ENCODE measurements at regions not wholly inside any gene's neighbourhood (a gene's known extent, or its start where the extent isn't known, plus 50 kb on each side); places are given as distances from the start of the nearest gene placed in this dataset.

GRCh38 chr3:153448151-153448829 lies 286.3 kb downstream of the RAP2B start:
- Histone ChIP-seq H3K4me3 (ENCODE audit: insufficient read depth, low read depth, low read length) (no peak overlapping the region), H3K36me3 (ENCODE audit: control insufficient read depth, insufficient read depth, low read length) (no peaks in the 10 kb centered on the region), H3K9me3 (ENCODE audit: control insufficient read depth, low read length) (no peaks in the 10 kb centered on the region), H3K27ac (ENCODE audit: insufficient read depth, low read depth, low read length, poor library complexity, severe bottlenecking) (no peak overlapping the region), H3K27me3 (ENCODE audit: control insufficient read depth, insufficient read depth, low read length, poor library complexity, severe bottlenecking) (no peaks in the 10 kb centered on the region), H3K4me1 (ENCODE audit: control insufficient read depth, insufficient read depth, low read length) (no peaks in the 10 kb centered on the region)
- 92 to 93% methylated on average over 5 of the region's 5 CpGs for WGBS, 2 experiments

- H3K4me1 ChIP-seq (ENCODE audit: control insufficient read depth, insufficient read depth, low read length): no peaks in the 10 kb centered on the region
- WGBS, 2 experiments: 92 to 97% methylated on average over 1 of the region's 2 CpGs
- H3K4me3 ChIP-seq (ENCODE audit: insufficient read depth, low read depth, low read length): no peak overlapping the region
- no peak overlapping the region for H3K27ac ChIP-seq (ENCODE audit: insufficient read depth, low read depth, low read length, poor library complexity, severe bottlenecking)
- no peaks in the 10 kb centered on the region for H3K9me3 ChIP-seq (ENCODE audit: control insufficient read depth, low read length)
- H3K36me3 ChIP-seq (ENCODE audit: control insufficient read depth, insufficient read depth, low read length): no peaks in the 10 kb centered on the region
- no peaks in the 10 kb centered on the region for H3K27me3 ChIP-seq (ENCODE audit: control insufficient read depth, insufficient read depth, low read length, poor library complexity, severe bottlenecking)
Measured at GRCh38 chr3:153456833-153457545, 295.0 kb downstream of the RAP2B start.

- H3K27ac ChIP-seq (ENCODE audit: insufficient read depth, low read depth, low read length, poor library complexity, severe bottlenecking): no peak overlapping the region
- no peak overlapping the region for H3K4me3 ChIP-seq (ENCODE audit: insufficient read depth, low read depth, low read length)
- H3K9me3 ChIP-seq (ENCODE audit: control insufficient read depth, low read length): no peaks in the 10 kb centered on the region
- H3K36me3 ChIP-seq (ENCODE audit: control insufficient read depth, insufficient read depth, low read length): no peaks in the 10 kb centered on the region
- no peaks in the 10 kb centered on the region for H3K27me3 ChIP-seq (ENCODE audit: control insufficient read depth, insufficient read depth, low read length, poor library complexity, severe bottlenecking)
- no peaks in the 10 kb centered on the region for H3K4me1 ChIP-seq (ENCODE audit: control insufficient read depth, insufficient read depth, low read length)
- WGBS, 2 experiments: 64 to 93% methylated on average over 2 to 3 of the region's 3 CpGs
Measured at GRCh38 chr3:153458881-153459280, 296.9 kb downstream of the RAP2B start.

GRCh38 chr3:153462545-153462944 lies 300.5 kb downstream of the RAP2B start:
- Histone ChIP-seq H3K4me3 (ENCODE audit: insufficient read depth, low read depth, low read length) (no peak overlapping the region), H3K27me3 (ENCODE audit: control insufficient read depth, insufficient read depth, low read length, poor library complexity, severe bottlenecking) (no peaks in the 10 kb centered on the region), H3K9me3 (ENCODE audit: control insufficient read depth, low read length) (no peaks in the 10 kb centered on the region), H3K36me3 (ENCODE audit: control insufficient read depth, insufficient read depth, low read length) (no peaks in the 10 kb centered on the region), H3K4me1 (ENCODE audit: control insufficient read depth, insufficient read depth, low read length) (no peaks in the 10 kb centered on the region), H3K27ac (ENCODE audit: insufficient read depth, low read depth, low read length, poor library complexity, severe bottlenecking) (no peak overlapping the region)
- WGBS, 2 experiments: 87 to 100% methylated on average over 1 of the region's 1 CpG

- H3K4me1 ChIP-seq (ENCODE audit: control insufficient read depth, insufficient read depth, low read length): no peaks in the 10 kb centered on the region
- H3K36me3 ChIP-seq (ENCODE audit: control insufficient read depth, insufficient read depth, low read length): no peaks in the 10 kb centered on the region
- WGBS, 2 experiments: 87 to 98% methylated on average over 3 of the region's 3 CpGs
- no peaks in the 10 kb centered on the region for H3K9me3 ChIP-seq (ENCODE audit: control insufficient read depth, low read length)
- no peak overlapping the region for H3K27ac ChIP-seq (ENCODE audit: insufficient read depth, low read depth, low read length, poor library complexity, severe bottlenecking)
- H3K27me3 ChIP-seq (ENCODE audit: control insufficient read depth, insufficient read depth, low read length, poor library complexity, severe bottlenecking): no peaks in the 10 kb centered on the region
- H3K4me3 ChIP-seq (ENCODE audit: insufficient read depth, low read depth, low read length): no peak overlapping the region
Measured at GRCh38 chr3:153463895-153464294, 301.9 kb downstream of the RAP2B start.

GRCh38 chr3:153469162-153469561 lies 307.1 kb downstream of the RAP2B start:
- no peaks in the 10 kb centered on the region for H3K9me3 ChIP-seq (ENCODE audit: control insufficient read depth, low read length)
- no peaks in the 10 kb centered on the region for H3K36me3 ChIP-seq (ENCODE audit: control insufficient read depth, insufficient read depth, low read length)
- no peak overlapping the region for H3K4me3 ChIP-seq (ENCODE audit: insufficient read depth, low read depth, low read length)
- H3K27ac ChIP-seq (ENCODE audit: insufficient read depth, low read depth, low read length, poor library complexity, severe bottlenecking): no peak overlapping the region
- H3K27me3 ChIP-seq (ENCODE audit: control insufficient read depth, insufficient read depth, low read length, poor library complexity, severe bottlenecking): no peaks in the 10 kb centered on the region
- no peaks in the 10 kb centered on the region for H3K4me1 ChIP-seq (ENCODE audit: control insufficient read depth, insufficient read depth, low read length)
- WGBS, 2 experiments: no CpG with 5 or more reads among the region's 1 CpG

- Histone ChIP-seq H3K4me1 (ENCODE audit: control insufficient read depth, insufficient read depth, low read length) (no peaks in the 10 kb centered on the region), H3K9me3 (ENCODE audit: control insufficient read depth, low read length) (no peaks in the 10 kb centered on the region), H3K36me3 (ENCODE audit: control insufficient read depth, insufficient read depth, low read length) (no peaks in the 10 kb centered on the region), H3K27me3 (ENCODE audit: control insufficient read depth, insufficient read depth, low read length, poor library complexity, severe bottlenecking) (no peaks in the 10 kb centered on the region), H3K4me3 (ENCODE audit: insufficient read depth, low read depth, low read length) (no peak overlapping the region), H3K27ac (ENCODE audit: insufficient read depth, low read depth, low read length, poor library complexity, severe bottlenecking) (no peak overlapping the region)
- whole genome bisulfite sequencing, 2 experiments: 91 to 92% methylated on average over 1 to 3 of the region's 3 CpGs
Measured at GRCh38 chr3:153484842-153485241, 322.8 kb downstream of the RAP2B start.

GRCh38 chr3:153495422-153495821 lies 333.4 kb downstream of the RAP2B start:
- Histone ChIP-seq H3K9me3 (ENCODE audit: control insufficient read depth, low read length) (no peaks in the 10 kb centered on the region), H3K36me3 (ENCODE audit: control insufficient read depth, insufficient read depth, low read length) (no peaks in the 10 kb centered on the region), H3K27me3 (ENCODE audit: control insufficient read depth, insufficient read depth, low read length, poor library complexity, severe bottlenecking) (no peaks in the 10 kb centered on the region), H3K4me1 (ENCODE audit: control insufficient read depth, insufficient read depth, low read length) (peaks cover 3% of the 10 kb centered on the region), H3K4me3 (ENCODE audit: insufficient read depth, low read depth, low read length) (no peak overlapping the region), H3K27ac (ENCODE audit: insufficient read depth, low read depth, low read length, poor library complexity, severe bottlenecking) (peak overlapping the region; percentile 26)

- Histone ChIP-seq H3K27ac (ENCODE audit: insufficient read depth, low read depth, low read length, poor library complexity, severe bottlenecking) (no peak overlapping the region), H3K4me1 (ENCODE audit: control insufficient read depth, insufficient read depth, low read length) (no peaks in the 10 kb centered on the region), H3K27me3 (ENCODE audit: control insufficient read depth, insufficient read depth, low read length, poor library complexity, severe bottlenecking) (no peaks in the 10 kb centered on the region), H3K36me3 (ENCODE audit: control insufficient read depth, insufficient read depth, low read length) (no peaks in the 10 kb centered on the region), H3K9me3 (ENCODE audit: control insufficient read depth, low read length) (no peaks in the 10 kb centered on the region), H3K4me3 (ENCODE audit: insufficient read depth, low read depth, low read length) (no peak overlapping the region)
- WGBS, 2 experiments: no CpG with 5 or more reads among the region's 1 CpG
Measured at GRCh38 chr3:153502682-153503081, 340.7 kb downstream of the RAP2B start.

GRCh38 chr3:153503873-153504272 lies 341.8 kb downstream of the RAP2B start:
- H3K27me3 ChIP-seq (ENCODE audit: control insufficient read depth, insufficient read depth, low read length, poor library complexity, severe bottlenecking): no peaks in the 10 kb centered on the region
- no peaks in the 10 kb centered on the region for H3K4me1 ChIP-seq (ENCODE audit: control insufficient read depth, insufficient read depth, low read length)
- 92 to 95% methylated on average over 5 to 7 of the region's 7 CpGs for WGBS, 2 experiments
- H3K9me3 ChIP-seq (ENCODE audit: control insufficient read depth, low read length): no peaks in the 10 kb centered on the region
- no peak overlapping the region for H3K4me3 ChIP-seq (ENCODE audit: insufficient read depth, low read depth, low read length)
- H3K27ac ChIP-seq (ENCODE audit: insufficient read depth, low read depth, low read length, poor library complexity, severe bottlenecking): no peak overlapping the region
- H3K36me3 ChIP-seq (ENCODE audit: control insufficient read depth, insufficient read depth, low read length): no peaks in the 10 kb centered on the region
